ENCODE measurements at regions not wholly inside any gene's neighbourhood (a gene's known extent, or its start where the extent isn't known, plus 50 kb on each side); places are given as distances from the start of the nearest gene placed in this dataset.

DNA sequence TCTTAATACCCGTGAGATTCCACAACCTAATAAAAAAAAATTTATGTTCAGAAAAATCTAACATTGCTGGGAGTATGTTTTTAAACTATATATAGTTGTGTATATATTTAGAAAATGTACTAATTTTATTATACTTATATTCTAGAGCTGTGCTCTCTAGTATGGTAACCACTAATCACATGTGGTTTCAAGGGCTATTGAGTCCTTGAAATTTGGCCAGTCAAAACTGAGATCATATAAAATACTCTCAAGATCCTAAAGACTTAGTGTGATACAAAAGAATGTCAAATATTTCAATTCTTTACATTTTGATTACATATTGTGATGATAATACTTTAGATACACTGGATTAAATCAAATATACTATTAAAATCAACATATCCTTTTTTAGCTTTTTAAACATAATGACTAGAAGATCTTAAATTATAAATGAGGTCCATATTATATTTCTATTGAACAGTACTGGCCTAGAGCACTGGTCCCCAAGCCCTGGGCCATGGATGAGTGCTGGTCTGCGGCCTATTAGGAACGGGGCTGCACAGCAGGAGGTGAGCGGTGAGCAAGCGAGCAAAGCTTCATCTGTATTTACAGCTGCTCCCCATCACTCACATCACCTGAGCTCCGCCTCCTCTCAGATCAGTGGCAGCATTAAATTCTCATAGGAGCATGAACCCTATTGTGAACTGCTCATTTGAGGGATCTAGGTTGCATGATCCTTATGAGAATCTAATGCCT, 176.5 kb upstream of the NBEA start:
- no peak for TF ChIP-seq ZFX (IDR thresholded peaks at IDR 0.05; ENCODE audit: borderline replicate concordance)
- TF ChIP-seq, protein P1, sequence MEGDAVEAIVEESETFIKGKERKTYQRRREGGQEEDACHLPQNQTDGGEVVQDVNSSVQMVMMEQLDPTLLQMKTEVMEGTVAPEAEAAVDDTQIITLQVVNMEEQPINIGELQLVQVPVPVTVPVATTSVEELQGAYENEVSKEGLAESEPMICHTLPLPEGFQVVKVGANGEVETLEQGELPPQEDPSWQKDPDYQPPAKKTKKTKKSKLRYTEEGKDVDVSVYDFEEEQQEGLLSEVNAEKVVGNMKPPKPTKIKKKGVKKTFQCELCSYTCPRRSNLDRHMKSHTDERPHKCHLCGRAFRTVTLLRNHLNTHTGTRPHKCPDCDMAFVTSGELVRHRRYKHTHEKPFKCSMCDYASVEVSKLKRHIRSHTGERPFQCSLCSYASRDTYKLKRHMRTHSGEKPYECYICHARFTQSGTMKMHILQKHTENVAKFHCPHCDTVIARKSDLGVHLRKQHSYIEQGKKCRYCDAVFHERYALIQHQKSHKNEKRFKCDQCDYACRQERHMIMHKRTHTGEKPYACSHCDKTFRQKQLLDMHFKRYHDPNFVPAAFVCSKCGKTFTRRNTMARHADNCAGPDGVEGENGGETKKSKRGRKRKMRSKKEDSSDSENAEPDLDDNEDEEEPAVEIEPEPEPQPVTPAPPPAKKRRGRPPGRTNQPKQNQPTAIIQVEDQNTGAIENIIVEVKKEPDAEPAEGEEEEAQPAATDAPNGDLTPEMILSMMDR (IDR thresholded peaks at IDR 0.05) = no peak
- no peak overlapping the region for H3K27ac ChIP-seq

DNA sequence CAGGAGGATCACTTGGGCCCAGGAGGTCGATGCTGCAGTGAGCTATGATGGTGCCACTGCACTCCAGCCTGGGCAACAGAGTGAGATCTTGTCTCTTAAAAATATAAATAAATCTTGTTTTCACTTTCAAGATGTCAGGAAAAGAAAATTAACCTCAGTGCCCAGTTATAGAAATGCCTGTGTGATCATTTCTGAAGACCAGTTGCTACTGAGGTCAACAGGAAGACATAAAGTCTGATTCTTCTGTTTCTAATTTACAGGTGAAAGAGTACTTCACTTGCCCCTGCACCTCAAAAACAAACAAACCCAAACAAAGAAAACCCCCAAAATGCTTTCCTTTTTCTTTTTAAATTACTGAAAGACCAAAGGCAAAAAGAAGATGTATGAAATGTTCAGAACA, 174.3 kb upstream of the NBEA start:
- H3K27ac ChIP-seq = no peak overlapping the region
- TF ChIP-seq, protein P1 (IDR thresholded peaks at IDR 0.05) = no peak
- no peak for TF ChIP-seq ZFX (IDR thresholded peaks at IDR 0.05; ENCODE audit: borderline replicate concordance)

DNA sequence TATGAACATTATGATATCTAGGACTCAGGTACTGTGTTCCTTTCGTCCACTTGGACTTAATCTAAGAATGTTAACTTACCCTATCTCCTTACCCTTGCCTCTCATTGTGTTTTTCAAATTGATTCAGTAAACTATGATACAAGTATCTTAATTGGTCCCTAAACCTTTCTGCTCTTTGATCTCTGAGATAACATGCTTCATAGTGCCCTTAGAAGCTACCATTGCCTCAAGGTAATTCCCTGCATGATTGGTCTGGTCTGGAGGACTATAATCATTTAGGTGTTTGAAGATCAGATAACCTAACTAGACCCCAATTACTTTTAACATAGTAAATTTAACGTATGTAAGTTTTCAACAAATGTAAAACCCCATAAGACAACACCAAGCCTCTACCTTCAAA, 169.9 kb upstream of the NBEA start:
- H3K27ac ChIP-seq = no peak overlapping the region
- no peak for TF ChIP-seq ZFX (IDR thresholded peaks at IDR 0.05; ENCODE audit: borderline replicate concordance)
- TF ChIP-seq, protein P1 (IDR thresholded peaks at IDR 0.05) = no peak

DNA sequence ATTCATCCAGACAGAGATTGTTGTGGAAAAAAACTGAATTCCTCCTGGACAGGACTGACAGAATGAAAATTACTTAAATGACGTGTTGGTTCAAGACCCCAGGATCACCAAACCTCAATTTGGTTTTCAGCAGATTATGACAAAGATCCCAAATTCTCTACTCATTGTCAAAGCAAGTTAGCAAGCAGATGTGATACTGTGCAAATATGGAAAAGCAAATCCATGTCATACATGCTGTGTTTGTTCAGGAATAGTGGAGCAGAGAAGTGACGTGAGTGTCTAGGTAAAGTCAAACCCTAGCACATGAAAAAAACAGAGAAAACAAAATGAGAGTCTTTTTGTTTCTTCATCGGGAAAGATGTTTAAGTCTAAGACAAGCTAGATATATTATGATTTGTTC, 169.2 kb upstream of the NBEA start:
- TF ChIP-seq, protein P1 (IDR thresholded peaks at IDR 0.05) = no peak
- no peak for TF ChIP-seq ZFX (IDR thresholded peaks at IDR 0.05; ENCODE audit: borderline replicate concordance)
- no peak overlapping the region for H3K27ac ChIP-seq

DNA sequence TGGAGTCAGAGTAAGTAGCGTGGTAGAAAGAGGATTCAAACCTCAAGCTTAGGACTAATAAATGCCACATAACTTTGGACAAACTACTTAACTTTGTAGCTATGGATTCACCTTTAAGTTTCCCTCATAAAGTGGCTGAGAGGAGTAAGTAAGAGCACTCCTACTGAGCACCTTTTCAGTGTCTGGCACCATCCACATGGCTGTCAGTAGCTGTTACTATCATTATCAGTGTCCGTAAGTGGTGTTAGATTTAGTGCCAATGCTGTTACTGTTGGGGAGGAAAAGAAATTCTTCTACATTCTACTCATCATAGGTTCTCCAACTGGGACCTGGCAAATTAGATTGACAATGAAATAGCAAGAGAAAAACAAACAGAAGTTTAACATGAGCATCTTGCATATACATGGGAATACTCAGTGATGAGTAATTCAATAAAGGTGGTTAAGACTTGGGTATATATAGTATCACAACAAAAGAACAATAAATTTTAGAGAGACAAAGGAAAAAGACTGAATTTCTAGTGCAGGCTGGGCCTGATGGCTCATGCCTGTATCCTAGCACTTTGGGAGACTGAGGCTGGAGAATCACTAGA, 165.6 kb upstream of the NBEA start:
- TF ChIP-seq, protein P1 (IDR thresholded peaks at IDR 0.05) = no peak
- no peak for TF ChIP-seq ZFX (IDR thresholded peaks at IDR 0.05; ENCODE audit: borderline replicate concordance)
- H3K27ac ChIP-seq = no peak overlapping the region

DNA sequence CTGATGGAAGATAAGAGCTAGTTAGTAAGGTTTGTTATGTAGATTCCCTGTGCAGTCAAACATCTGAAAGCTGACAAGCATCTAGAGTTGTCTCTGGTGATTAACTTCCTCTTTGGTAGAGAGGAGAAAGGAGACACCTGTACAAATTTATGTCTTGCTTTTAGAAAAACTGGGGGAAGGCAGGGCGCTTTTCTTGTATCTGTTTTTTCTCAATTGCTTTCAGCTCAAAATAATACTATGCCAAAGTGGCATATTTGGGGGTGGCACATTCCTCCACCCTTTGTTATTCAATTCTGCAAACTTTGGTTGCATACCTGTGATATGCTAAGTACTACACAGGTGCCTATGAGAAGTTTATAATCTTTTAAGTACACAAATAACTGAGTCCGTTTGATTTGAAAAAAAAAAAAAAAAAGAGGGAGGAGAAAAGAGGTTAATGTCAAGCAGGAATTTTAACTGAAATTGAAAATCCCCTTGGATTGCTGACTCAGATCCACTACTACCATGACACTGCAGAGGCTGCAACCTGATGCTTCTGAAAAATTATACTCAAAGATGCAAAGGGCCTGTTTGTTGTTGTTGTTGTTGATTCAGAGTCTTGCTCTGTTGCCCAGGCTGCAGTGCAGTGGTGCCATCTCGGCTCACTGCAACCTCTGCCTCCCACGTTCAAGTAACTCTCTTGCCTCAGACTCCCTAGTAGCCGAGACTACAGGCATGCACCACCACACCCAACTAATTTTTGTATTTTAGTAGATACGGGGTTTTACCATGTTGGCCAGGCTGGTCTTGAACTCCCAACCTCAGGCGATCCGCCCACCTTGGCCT, 164.8 kb upstream of the NBEA start:
- no peak overlapping the region for H3K27ac ChIP-seq
- no peak for TF ChIP-seq ZFX (IDR thresholded peaks at IDR 0.05; ENCODE audit: borderline replicate concordance)
- TF ChIP-seq, protein P1 (IDR thresholded peaks at IDR 0.05) = no peak

All from 22Rv1 (cell line).